ENCODE measurements at regions not wholly inside any gene's neighbourhood (a gene's known extent, or its start where the extent isn't known, plus 50 kb on each side); places are given as distances from the start of the nearest gene placed in this dataset.

DNA sequence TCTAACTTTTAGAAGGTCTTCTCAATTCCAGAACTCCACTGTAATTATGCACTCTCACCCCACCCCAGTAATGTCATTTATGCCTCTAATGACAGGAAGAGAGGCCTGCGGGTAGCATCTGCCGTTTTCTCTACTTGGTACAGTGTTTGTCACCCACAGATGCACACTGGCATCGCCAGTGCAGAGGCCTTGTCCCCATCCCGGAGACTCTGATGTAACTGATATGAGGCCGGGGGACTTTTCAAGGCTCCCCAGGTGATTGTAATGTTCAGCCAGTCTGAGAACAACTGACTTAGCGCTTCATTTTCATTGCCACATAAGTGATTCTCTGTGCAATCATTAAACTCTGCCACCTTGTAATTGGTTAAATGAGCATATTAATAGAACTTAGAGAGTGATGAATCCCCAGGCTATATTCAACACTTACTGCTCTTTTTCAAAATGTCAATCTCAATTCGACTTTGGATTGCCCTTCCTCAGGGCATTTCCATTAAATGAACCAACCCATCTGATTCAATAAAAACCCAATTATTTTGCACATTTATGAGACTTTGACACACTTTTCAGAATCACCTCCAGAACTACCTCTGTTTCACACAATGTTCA is 113.2 kb downstream of the HERPUD2 start:
- Histone ChIP-seq H3K4me3 (replicated peaks; ENCODE audit: low read depth, low read length) (no peak overlapping the region), H3K36me3 (ENCODE audit: control insufficient read depth, insufficient read depth, low read length) (no peaks in the 10 kb centered on the region), H3K27me3 (replicated peaks; ENCODE audit: control insufficient read depth, insufficient read depth, low read length) (peaks cover 2% of the 10 kb centered on the region)
- TF ChIP-seq, protein P1, sequence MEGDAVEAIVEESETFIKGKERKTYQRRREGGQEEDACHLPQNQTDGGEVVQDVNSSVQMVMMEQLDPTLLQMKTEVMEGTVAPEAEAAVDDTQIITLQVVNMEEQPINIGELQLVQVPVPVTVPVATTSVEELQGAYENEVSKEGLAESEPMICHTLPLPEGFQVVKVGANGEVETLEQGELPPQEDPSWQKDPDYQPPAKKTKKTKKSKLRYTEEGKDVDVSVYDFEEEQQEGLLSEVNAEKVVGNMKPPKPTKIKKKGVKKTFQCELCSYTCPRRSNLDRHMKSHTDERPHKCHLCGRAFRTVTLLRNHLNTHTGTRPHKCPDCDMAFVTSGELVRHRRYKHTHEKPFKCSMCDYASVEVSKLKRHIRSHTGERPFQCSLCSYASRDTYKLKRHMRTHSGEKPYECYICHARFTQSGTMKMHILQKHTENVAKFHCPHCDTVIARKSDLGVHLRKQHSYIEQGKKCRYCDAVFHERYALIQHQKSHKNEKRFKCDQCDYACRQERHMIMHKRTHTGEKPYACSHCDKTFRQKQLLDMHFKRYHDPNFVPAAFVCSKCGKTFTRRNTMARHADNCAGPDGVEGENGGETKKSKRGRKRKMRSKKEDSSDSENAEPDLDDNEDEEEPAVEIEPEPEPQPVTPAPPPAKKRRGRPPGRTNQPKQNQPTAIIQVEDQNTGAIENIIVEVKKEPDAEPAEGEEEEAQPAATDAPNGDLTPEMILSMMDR (IDR thresholded peaks at IDR 0.05; ENCODE audit: insufficient read depth, low read length, poor library complexity, severe bottlenecking) = no peak
- DNase-seq (ENCODE audit: extremely low read depth, insufficient read length) = no peak

DNA sequence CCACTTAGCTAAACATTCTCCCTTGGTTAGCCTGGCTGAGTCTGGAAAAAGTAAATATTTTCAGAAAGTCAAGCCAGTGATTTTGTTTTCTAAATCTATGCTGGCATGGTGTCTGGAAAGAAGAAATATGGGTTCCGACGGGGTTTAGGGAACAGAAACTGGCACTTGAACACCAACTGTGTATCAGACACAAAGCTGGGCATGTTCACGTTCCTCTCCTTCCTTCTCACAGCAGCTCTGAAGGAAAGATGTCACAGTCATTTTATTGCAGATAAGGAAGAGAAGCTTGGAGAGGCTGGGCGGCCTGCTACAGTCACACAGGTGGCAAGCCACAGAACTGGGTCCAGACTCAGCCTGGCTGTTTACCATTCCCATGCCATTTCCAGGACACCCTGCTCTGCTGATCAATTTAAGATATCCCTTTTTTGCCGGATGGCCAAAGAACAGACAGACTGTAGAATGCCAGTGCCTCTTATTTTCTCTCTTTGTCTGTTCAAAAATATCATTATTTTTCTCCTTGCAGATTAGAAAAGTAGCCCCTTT is 118.8 kb downstream of the HERPUD2 start:
- Histone ChIP-seq H3K27me3 (replicated peaks; ENCODE audit: control insufficient read depth, insufficient read depth, low read length) (peaks cover 1% of the 10 kb centered on the region), H3K36me3 (ENCODE audit: control insufficient read depth, insufficient read depth, low read length) (no peaks in the 10 kb centered on the region), H3K4me3 (replicated peaks; ENCODE audit: low read depth, low read length) (no peak overlapping the region)
- no peak for DNase-seq (ENCODE audit: extremely low read depth, insufficient read length)
- TF ChIP-seq, protein P1 (IDR thresholded peaks at IDR 0.05; ENCODE audit: insufficient read depth, low read length, poor library complexity, severe bottlenecking) = no peak

DNA sequence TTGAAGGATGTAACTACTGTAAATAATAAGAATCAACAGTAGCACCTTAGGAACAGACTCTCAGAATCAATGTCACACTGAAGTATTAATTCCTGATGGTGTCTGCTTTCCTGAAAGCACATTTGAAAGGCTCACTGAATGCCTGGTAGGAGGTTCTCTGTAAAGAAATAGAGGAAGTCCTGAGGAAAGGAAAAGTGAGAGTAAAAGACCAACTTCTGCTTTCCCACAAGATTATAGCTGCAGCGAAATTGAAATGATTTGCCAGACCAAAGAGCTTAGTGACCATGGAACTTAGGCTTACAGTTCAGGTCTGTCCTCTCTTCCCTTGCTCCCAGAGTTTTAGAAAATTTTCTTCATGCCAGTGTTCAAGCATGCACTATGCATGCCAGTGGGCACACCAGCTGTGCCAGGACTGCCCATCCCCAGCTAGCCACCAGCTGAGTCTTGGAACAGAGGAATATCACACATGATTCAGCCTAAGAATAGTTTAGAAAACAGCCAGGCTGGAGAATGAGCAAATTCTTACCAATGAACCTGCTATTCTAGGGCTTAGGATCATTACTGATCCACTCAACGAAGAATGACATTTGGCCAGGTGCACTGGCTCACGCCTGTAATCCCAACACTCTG is 123.2 kb downstream of the HERPUD2 start:
- Histone ChIP-seq H3K36me3 (ENCODE audit: control insufficient read depth, insufficient read depth, low read length) (no peaks in the 10 kb centered on the region), H3K27me3 (replicated peaks; ENCODE audit: control insufficient read depth, insufficient read depth, low read length) (no peaks in the 10 kb centered on the region; the same call in 1 of the 2 replicates), H3K4me3 (replicated peaks; ENCODE audit: low read depth, low read length) (no peak overlapping the region)
- TF ChIP-seq, protein P1 (IDR thresholded peaks at IDR 0.05; ENCODE audit: insufficient read depth, low read length, poor library complexity, severe bottlenecking) = no peak
- no peak for DNase-seq (ENCODE audit: extremely low read depth, insufficient read length)

DNA sequence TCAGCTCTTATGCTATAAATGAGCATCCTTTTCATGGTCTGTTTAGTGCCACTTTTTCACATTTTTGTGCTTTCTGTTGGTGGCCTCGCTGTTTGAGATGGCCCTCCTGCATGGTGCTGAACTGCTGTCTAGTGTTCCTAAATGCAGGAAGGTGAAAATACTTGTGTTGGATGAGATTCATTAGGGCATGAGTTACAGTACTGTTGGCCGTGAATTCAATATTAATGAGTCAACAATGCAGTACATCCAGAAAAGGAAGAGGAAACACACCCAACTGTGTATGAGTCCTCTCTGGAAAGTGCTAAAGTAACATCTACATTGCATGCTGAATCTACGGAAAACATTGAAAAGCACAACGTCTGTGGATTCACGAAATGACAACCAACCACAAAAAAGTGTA is 124.0 kb downstream of the HERPUD2 start:
- no peak for DNase-seq (ENCODE audit: extremely low read depth, insufficient read length)

DNA sequence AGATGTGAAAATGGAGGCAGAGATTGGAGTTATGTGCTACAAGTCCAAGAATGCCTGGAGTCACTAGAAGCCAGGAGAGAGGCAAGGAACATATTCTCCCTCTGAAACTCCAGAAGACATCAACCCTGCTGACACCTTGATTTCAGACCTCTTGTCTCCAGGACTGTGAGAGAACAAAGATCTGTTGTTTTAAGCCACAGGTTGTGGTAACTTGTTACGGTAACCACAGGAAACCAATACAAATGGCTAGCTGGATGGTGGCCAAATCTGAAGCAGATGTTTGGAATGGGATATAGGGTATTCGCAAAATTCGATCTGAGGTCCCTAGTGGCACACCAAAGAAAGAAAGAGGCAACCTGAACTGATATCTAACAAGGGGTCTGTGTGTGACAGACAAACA is 129.0 kb downstream of the HERPUD2 start:
- Histone ChIP-seq H3K4me3 (replicated peaks; ENCODE audit: low read depth, low read length) (no peak overlapping the region), H3K36me3 (ENCODE audit: control insufficient read depth, insufficient read depth, low read length) (no peaks in the 10 kb centered on the region), H3K27me3 (replicated peaks; ENCODE audit: control insufficient read depth, insufficient read depth, low read length) (no peaks in the 10 kb centered on the region; the same call in 1 of the 2 replicates)
- TF ChIP-seq, protein P1 (IDR thresholded peaks at IDR 0.05; ENCODE audit: insufficient read depth, low read length, poor library complexity, severe bottlenecking) = no peak
- no peak for DNase-seq (ENCODE audit: extremely low read depth, insufficient read length)

More for the DNA sequence above, 124.0 kb downstream of the HERPUD2 start:
- H3K27me3 ChIP-seq (replicated peaks; ENCODE audit: control insufficient read depth, insufficient read depth, low read length) = no peaks in the 10 kb centered on the region; the same call in 1 of the 2 replicates
- H3K4me3 ChIP-seq (replicated peaks; ENCODE audit: low read depth, low read length) = no peak overlapping the region
- H3K36me3 ChIP-seq (ENCODE audit: control insufficient read depth, insufficient read depth, low read length) = no peaks in the 10 kb centered on the region
- TF ChIP-seq, protein P1 (IDR thresholded peaks at IDR 0.05; ENCODE audit: insufficient read depth, low read length, poor library complexity, severe bottlenecking) = no peak

All from GM06990 (cell line).